ENCODE measurements at regions not wholly inside any gene's neighbourhood (a gene's known extent, or its start where the extent isn't known, plus 50 kb on each side); places are given as distances from the start of the nearest gene placed in this dataset.

DNA sequence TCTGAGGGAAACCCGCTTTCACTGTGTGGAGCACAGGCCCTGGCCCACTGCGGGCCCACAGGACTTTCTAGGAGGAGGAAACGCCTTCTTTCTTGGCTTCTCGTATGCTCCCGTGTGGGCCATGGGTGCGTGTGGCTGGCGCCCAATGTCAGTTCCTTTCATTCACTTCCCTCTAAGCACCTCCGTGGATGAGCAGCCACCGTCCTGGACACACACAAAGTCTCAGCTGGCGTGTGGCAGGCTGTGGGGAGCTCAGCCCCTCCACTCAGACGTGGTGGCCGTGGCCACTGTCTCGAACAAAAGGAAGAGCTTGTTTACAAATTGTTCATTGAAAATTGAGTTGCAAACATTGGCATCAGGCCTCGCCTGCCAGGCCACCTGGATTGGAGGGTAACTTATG is 240.0 kb upstream of the SGCG start:
- no peak for TF ChIP-seq CTCF (conservative IDR thresholded peaks at IDR 0.05; ENCODE audit: low read depth, low read length)
- no peak for TF ChIP-seq EZH2phosphoT487 (IDR thresholded peaks at IDR 0.05; ENCODE audit: borderline replicate concordance, low read length)
- no peak for TF ChIP-seq EZH2 (IDR thresholded peaks at IDR 0.05; ENCODE audit: low read length, unreplicated experiment)
